SW 1271 (cell line): ENCODE measurements at regions not wholly inside any gene's neighbourhood (a gene's known extent, or its start where the extent isn't known, plus 50 kb on each side); places are given as distances from the start of the nearest gene placed in this dataset.

Experiments
- DNase-seq, 2 experiments: peaks; one replicate each; lab custom pipeline; 2025; lab: John Stamatoyannopoulos, UW

GRCh38 chr4:189278597-189279165 lies 662.0 kb upstream of the FRG1 start:
- DNase-seq, result no peak

- DNase-seq, result no peak
Measured at GRCh38 chr4:189279188-189279587, 661.5 kb upstream of the FRG1 start.

GRCh38 chr4:189285377-189285776 lies 655.3 kb upstream of the FRG1 start:
- no peak for DNase-seq

GRCh38 chr4:189291939-189292338 lies 648.7 kb upstream of the FRG1 start:
- DNase-seq, result no peak

GRCh38 chr4:189293459-189293858 lies 647.2 kb upstream of the FRG1 start:
- DNase-seq, result no peak

- no peak for DNase-seq
Measured at GRCh38 chr4:189294574-189294973, 646.1 kb upstream of the FRG1 start.

- DNase-seq, result no peak
Measured at GRCh38 chr4:189299706-189300105, 641.0 kb upstream of the FRG1 start.

GRCh38 chr4:189301692-189302091 lies 639.0 kb upstream of the FRG1 start:
- no peak for DNase-seq

GRCh38 chr4:189302719-189303118 lies 638.0 kb upstream of the FRG1 start:
- DNase-seq, result no peak

GRCh38 chr4:189304167-189304566 lies 636.5 kb upstream of the FRG1 start:
- no peak for DNase-seq

- no peak for DNase-seq
Measured at GRCh38 chr4:189304809-189305208, 635.9 kb upstream of the FRG1 start.

GRCh38 chr4:189305500-189305899 lies 635.2 kb upstream of the FRG1 start:
- no peak for DNase-seq

- DNase-seq, result no peak
Measured at GRCh38 chr4:189311251-189311650, 629.4 kb upstream of the FRG1 start.

- DNase-seq, result no peak
Measured at GRCh38 chr4:189313064-189313463, 627.6 kb upstream of the FRG1 start.

- DNase-seq, result no peak
Measured at GRCh38 chr4:189313861-189314513, 626.7 kb upstream of the FRG1 start.

- DNase-seq, result no peak
Measured at GRCh38 chr4:189322426-189322825, 618.2 kb upstream of the FRG1 start.

- no peak for DNase-seq
Measured at GRCh38 chr4:189341881-189342280, 598.8 kb upstream of the FRG1 start.

- DNase-seq, result no peak
Measured at GRCh38 chr4:189355590-189355989, 585.1 kb upstream of the FRG1 start.

- DNase-seq, result no peak
Measured at GRCh38 chr4:189362364-189362763, 578.3 kb upstream of the FRG1 start.

- DNase-seq, result no peak
Measured at GRCh38 chr4:189364032-189364449, 576.6 kb upstream of the FRG1 start.

- no peak for DNase-seq
Measured at GRCh38 chr4:189365451-189365850, 575.2 kb upstream of the FRG1 start.

GRCh38 chr4:189367832-189368231 lies 572.8 kb upstream of the FRG1 start:
- no peak for DNase-seq

GRCh38 chr4:189374176-189374575 lies 566.5 kb upstream of the FRG1 start:
- DNase-seq, result no peak

- DNase-seq, result no peak
Measured at GRCh38 chr4:189376901-189377300, 563.8 kb upstream of the FRG1 start.
